Muscle layer of colon (tissue), 2 donors: ENCODE measurements at regions not wholly inside any gene's neighbourhood (a gene's known extent, or its start where the extent isn't known, plus 50 kb on each side); places are given as distances from the start of the nearest gene placed in this dataset.

ENCODE experiments used
- H3K27ac ChIP-seq: one replicate; pipeline ENCODE4 v1.7.0; 2013; ENCODE audit warnings: low read depth, mild to moderate bottlenecking, low read length, moderate library complexity
- H3K27me3 ChIP-seq, 2 donors: one replicate each; pipeline ENCODE4 v1.7.0; 2013; ENCODE audit warnings: low read length in 2 of 2, mild to moderate bottlenecking in 2 of 2; ENCODE audit not compliant: insufficient read depth in 2 of 2, control insufficient read depth in 1 of 2
- H3K36me3 ChIP-seq: one replicate; pipeline ENCODE4 v1.7.0; 2013; ENCODE audit warnings: mild to moderate bottlenecking, low read length; ENCODE audit not compliant: insufficient read depth
- H3K4me1 ChIP-seq: one replicate; pipeline ENCODE4 v1.7.0; 2013; ENCODE audit warnings: mild to moderate bottlenecking, low read length; ENCODE audit not compliant: insufficient read depth
- H3K4me3 ChIP-seq, 2 donors: one replicate each; pipeline ENCODE4 v1.7.0; 2013; ENCODE audit warnings: low read length in 2 of 2, low read depth in 1 of 2, mild to moderate bottlenecking in 1 of 2, moderate library complexity in 1 of 2
- H3K9ac ChIP-seq: one replicate; pipeline ENCODE4 v1.7.0; 2013; ENCODE audit warnings: low read length
- H3K9me3 ChIP-seq: one replicate; pipeline ENCODE4 v1.7.0; 2013; ENCODE audit warnings: mild to moderate bottlenecking, low read length
- donor health status: abdominal sarcoma.
- donor health status: Adenocarcinoma of cecum.

DNA sequence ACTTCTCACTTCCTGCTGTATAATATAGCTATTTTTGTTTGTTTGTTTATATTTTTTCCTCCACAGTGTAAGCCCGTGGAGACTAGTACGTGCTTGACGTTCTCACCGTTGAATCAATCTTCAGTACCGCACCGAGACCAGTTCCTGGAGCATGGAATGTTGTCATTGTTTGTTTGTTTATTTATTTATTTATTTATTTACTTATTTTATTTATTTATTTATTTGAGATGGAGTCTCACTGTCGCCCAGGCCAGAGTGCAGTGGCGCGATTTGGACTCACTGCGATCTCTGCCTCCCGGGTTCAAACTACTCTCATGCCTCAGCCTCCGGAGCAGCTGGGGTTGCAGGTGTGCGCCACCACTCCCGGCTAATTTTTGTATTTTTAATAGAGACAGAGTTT is 506.6 kb upstream of the TMEM132C start:
- H3K27ac ChIP-seq, result no peak overlapping the region
- no peak overlapping the region for H3K9ac ChIP-seq
- no peaks in the 10 kb centered on the region for H3K4me1 ChIP-seq
- H3K4me3 ChIP-seq, result no peak overlapping the region
- no peaks in the 10 kb centered on the region for H3K27me3 ChIP-seq
- no peaks in the 10 kb centered on the region for H3K36me3 ChIP-seq
- H3K9me3 ChIP-seq, result no peaks in the 10 kb centered on the region

GRCh38 chr12:127760996-127761395 is 506.0 kb upstream of the TMEM132C start:
- Histone ChIP-seq H3K9me3 (no peaks in the 10 kb centered on the region), H3K4me3 (no peak overlapping the region), H3K36me3 (no peaks in the 10 kb centered on the region), H3K27ac (no peak overlapping the region), H3K27me3 (no peaks in the 10 kb centered on the region), H3K9ac (no peak overlapping the region), H3K4me1 (no peaks in the 10 kb centered on the region)

DNA sequence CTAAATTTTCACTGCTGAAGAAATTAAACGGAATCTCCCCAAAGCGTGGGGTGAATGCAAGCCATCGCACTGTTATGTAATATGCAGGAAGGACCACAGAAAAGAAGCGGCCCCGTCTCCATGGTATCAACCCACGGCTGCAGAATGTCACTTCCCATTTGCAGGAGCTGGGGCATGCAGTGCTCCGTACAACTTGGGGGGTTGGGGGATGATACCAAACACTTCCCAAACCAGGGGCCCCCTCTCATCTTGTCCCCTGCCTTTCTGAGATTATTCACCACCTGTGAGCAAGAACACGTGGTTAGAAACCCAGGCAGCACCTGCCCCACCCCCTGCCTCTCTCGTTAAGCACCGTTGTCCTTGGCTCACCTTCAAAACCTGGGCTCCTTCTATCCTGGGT is 505.1 kb upstream of the TMEM132C start:
- Histone ChIP-seq H3K27ac (no peak overlapping the region), H3K27me3 (no peaks in the 10 kb centered on the region), H3K36me3 (no peaks in the 10 kb centered on the region), H3K9me3 (no peaks in the 10 kb centered on the region), H3K4me1 (no peaks in the 10 kb centered on the region), H3K9ac (no peak overlapping the region), H3K4me3 (no peak overlapping the region)

DNA sequence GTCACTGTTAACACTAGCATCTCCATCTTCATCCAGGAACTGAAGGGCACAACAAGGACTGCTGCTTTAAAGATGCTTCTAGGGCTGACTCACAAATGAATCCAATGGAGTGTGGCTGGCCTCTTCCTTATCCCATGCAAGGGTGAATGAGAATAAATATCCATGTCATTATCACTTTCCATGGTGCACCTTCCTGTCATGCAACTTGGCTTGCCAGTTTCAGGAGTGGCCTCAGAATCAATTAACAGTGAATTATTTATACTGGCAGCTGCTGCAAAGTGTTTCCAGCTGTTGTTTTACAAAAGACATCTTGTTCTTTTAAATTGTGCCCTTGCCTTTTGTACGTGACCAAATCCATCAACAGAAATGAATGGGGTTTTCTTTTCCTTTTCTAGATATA is 499.3 kb upstream of the TMEM132C start:
- Histone ChIP-seq H3K4me1 (no peaks in the 10 kb centered on the region), H3K36me3 (no peaks in the 10 kb centered on the region), H3K27ac (no peak overlapping the region), H3K9ac (no peak overlapping the region), H3K27me3 (no peaks in the 10 kb centered on the region), H3K9me3 (no peaks in the 10 kb centered on the region), H3K4me3 (no peak overlapping the region)

DNA sequence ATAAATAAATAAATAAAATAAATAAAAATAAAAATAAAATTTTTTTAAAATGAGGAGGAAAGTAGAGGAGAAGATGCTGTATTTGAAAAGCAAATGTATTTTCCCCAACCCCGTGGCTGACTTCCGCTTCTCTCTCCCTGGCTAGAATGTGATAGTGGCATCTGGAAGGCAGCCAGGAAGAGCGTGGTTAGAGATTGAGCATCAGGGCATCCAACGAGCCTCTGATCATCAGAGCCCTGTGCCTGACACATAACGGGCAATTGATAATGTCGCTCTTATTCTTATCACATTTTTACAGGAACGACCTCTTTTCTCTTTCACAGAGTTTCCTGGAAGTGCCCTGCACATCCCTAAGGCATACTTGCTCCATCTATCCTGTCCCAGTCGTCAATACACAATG is 496.9 kb upstream of the TMEM132C start:
- no peak overlapping the region for H3K4me3 ChIP-seq
- no peak overlapping the region for H3K27ac ChIP-seq

DNA sequence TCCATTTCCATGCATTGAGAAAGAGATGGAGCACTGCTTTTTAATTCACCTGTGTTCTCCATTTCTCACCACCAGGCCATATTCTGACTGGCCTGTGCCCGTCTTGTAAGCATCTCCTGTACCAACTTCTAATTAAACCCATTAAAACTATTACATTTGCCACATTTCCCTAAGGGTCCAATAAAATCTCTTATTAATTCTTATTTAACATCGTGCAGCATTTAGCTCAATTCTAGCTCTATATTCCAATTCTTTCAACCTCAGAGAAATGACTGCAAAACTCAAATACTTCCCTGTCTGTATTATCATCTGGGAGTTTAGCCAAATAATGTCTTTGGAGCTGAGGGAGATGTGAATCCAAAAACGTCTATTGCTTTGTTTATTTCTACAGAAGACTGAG is 495.4 kb upstream of the TMEM132C start:
- H3K27ac ChIP-seq, result no peak overlapping the region
- no peaks in the 10 kb centered on the region for H3K27me3 ChIP-seq
- no peaks in the 10 kb centered on the region for H3K36me3 ChIP-seq
- no peak overlapping the region for H3K4me3 ChIP-seq
- no peaks in the 10 kb centered on the region for H3K4me1 ChIP-seq
- H3K9me3 ChIP-seq, result no peaks in the 10 kb centered on the region
- no peak overlapping the region for H3K9ac ChIP-seq

More for the DNA sequence above, 496.9 kb upstream of the TMEM132C start:
- Histone ChIP-seq H3K9ac (no peak overlapping the region), H3K36me3 (no peaks in the 10 kb centered on the region), H3K4me1 (no peaks in the 10 kb centered on the region), H3K9me3 (no peaks in the 10 kb centered on the region), H3K27me3 (no peaks in the 10 kb centered on the region)

DNA sequence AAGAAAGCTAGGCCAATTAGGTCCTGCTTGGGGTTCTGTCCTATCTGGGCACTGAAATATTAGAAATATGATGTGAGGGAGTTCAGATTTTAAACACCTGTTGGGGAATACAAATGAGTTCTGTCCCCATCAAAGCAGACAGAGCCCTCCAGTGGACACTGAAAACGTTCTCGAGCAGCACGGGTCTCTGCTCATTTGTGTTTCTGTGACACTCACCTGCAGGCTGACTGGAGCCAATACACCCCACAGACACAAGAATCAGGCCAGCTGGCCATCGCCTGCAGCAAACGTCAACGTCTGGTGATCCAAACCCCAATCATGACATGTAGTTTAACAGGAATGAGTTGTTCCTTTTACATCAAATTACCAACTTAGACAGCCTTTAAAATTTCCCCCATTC is 493.4 kb upstream of the TMEM132C start:
- Histone ChIP-seq H3K9me3 (no peaks in the 10 kb centered on the region), H3K27ac (no peak overlapping the region), H3K36me3 (no peaks in the 10 kb centered on the region), H3K4me1 (no peaks in the 10 kb centered on the region), H3K9ac (no peak overlapping the region), H3K4me3 (no peak overlapping the region), H3K27me3 (no peaks in the 10 kb centered on the region)

DNA sequence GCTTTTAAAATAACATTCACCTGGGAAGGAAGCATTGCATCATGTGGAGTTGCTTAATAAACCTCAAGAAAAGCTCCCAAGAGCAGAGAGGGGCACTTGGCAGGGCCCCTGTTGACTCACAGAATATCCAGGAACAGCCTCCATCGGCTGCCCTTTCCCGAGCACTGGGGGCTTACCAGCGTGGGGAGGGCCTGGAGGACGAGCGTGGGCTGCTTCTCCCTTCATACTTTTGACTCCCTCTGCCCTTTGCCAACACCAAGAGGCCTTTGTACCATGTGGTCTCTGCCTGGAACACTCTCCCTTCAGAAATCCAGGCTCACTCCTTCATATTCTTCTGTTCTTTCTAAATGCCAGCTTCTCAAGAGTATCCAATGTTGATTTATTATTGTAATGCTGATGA is 492.1 kb upstream of the TMEM132C start:
- Histone ChIP-seq H3K9me3 (no peaks in the 10 kb centered on the region), H3K36me3 (no peaks in the 10 kb centered on the region), H3K27ac (no peak overlapping the region), H3K27me3 (no peaks in the 10 kb centered on the region), H3K4me1 (no peaks in the 10 kb centered on the region), H3K4me3 (no peak overlapping the region), H3K9ac (no peak overlapping the region)

DNA sequence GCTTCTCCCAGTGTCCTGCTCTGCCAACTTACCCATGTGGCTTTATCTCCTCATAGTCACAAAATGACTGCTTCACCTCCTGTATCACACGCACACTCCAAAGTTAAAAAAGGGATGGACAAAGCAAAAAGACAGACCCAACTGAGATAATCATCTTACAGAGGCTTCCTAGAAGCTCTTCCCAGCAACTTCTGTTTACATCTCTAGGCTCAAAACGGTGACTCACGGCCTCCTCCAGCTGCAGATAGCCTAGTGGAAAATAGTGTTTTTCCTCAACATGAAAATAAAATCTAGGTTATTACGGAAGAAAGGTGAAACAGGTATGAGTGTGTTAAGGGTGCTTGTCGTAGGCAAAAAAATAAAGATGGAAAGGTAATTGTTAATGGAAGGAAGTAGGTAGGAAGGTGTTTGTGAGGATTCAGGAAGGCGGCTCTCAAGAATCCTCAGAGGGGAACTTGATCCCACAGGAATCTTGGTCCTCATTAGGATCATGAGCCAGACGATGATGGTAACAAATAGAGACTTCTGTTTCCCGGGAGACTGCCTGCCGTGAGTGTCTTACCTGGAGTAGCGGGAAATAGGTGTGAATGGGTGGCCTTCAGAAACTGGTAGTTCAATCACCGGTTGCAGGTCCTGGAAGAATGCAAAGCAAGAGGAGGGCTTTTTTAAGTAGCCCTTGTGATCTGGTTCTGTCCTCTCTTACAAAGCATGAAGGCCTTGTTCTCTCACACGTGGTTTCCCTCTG is 487.5 kb upstream of the TMEM132C start:
- no peak overlapping the region for H3K27ac ChIP-seq
- H3K4me3 ChIP-seq, result no peak overlapping the region
- H3K36me3 ChIP-seq, result no peaks in the 10 kb centered on the region
- H3K27me3 ChIP-seq, result no peaks in the 10 kb centered on the region
- H3K9ac ChIP-seq, result no peak overlapping the region
- H3K9me3 ChIP-seq, result no peaks in the 10 kb centered on the region
- H3K4me1 ChIP-seq, result no peaks in the 10 kb centered on the region

DNA sequence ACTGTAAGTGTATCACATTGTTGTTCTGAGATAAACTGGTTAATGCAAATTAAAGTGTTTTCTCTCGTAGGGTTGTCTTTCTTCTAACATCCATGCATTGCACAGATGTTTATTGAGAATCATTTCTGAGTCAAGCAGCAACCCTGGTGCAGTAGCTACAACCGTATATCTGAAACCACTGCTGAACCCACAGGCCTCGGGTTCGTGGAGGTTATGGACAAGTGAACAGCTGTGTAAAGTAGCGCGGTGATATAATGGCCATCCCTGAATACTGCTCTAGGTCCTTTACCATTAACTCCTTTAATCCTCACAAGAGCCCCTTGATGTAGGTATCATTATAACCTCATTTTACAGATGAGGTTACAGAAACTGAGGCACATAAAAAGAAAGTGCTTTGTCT is 486.1 kb upstream of the TMEM132C start:
- Histone ChIP-seq H3K9ac (no peak overlapping the region), H3K27me3 (no peaks in the 10 kb centered on the region), H3K27ac (no peak overlapping the region), H3K36me3 (no peaks in the 10 kb centered on the region), H3K4me1 (peaks cover 7% of the 10 kb centered on the region), H3K9me3 (no peaks in the 10 kb centered on the region), H3K4me3 (no peak overlapping the region)

DNA sequence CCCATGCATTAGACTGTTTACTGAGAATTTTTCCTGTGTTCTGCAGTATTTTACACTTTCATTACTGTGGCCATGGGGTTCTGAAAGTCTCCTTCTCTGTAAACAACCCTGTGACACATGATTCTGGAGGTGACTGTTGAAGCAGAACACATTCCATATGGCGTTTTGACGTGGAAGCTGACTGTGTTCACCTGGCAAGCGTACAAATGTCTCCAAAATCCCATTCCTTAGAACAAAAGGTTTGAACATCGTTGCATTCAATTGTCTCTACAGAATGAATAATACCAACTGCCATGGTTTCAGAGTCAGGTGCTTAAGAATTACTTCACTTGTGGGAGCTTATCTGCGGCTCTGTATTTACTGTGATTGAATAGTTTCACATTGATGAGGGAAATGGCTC is 485.6 kb upstream of the TMEM132C start:
- Histone ChIP-seq H3K9ac (no peak overlapping the region), H3K9me3 (no peaks in the 10 kb centered on the region), H3K27ac (no peak overlapping the region), H3K36me3 (no peaks in the 10 kb centered on the region), H3K4me3 (no peak overlapping the region), H3K4me1 (peaks cover 8% of the 10 kb centered on the region), H3K27me3 (no peaks in the 10 kb centered on the region)

GRCh38 chr12:127785540-127785939 is 481.4 kb upstream of the TMEM132C start:
- no peak overlapping the region for H3K27ac ChIP-seq

More at GRCh38 chr12:127785540-127785939, 481.4 kb upstream of the TMEM132C start:
- H3K4me3 ChIP-seq, result no peak overlapping the region
- H3K9me3 ChIP-seq, result no peaks in the 10 kb centered on the region
- no peaks in the 10 kb centered on the region for H3K27me3 ChIP-seq
- H3K36me3 ChIP-seq, result no peaks in the 10 kb centered on the region
- peaks cover 8% of the 10 kb centered on the region for H3K4me1 ChIP-seq
- no peak overlapping the region for H3K9ac ChIP-seq
